Activated T-helper 1 cell treated with anti-CD3 and anti-CD28 coated beads, Interleukin-12 subunit alpha, Interleukin-12 subunit beta, Interleukin-2, Interleukin-4 antibody, amounts not matched to agents 30 ng/mL and 10 ng/mL and 1 ng/mL, durations not matched to agents 14 hours and 24 hours and 36 hours (primary cell): ENCODE measurements at regions not wholly inside any gene's neighbourhood (a gene's known extent, or its start where the extent isn't known, plus 50 kb on each side); places are given as distances from the start of the nearest gene placed in this dataset.

Experiments used
- DNase-seq: peaks from one replicate; pipeline ENCODE4 v3.0.0; 2021; ENCODE audit warnings: low spot score
- H3K27ac Mint-ChIP-seq: one replicate; pipeline ENCODE4 v1.8.0; 2021; ENCODE audit warnings: mild to moderate bottlenecking, mixed read lengths
- H3K27me3 Mint-ChIP-seq: one replicate; pipeline ENCODE4 v1.8.0; 2022; ENCODE audit warnings: mild to moderate bottlenecking, moderate library complexity, mixed read lengths; ENCODE audit not compliant: insufficient read depth
- H3K36me3 Mint-ChIP-seq: one replicate; pipeline ENCODE4 v1.8.0; 2021; ENCODE audit warnings: low read depth, mixed read lengths
- H3K4me1 Mint-ChIP-seq: one replicate; pipeline ENCODE4 v1.8.0; 2021; ENCODE audit warnings: low read depth, mixed read lengths
- H3K4me3 Mint-ChIP-seq: one replicate; pipeline ENCODE4 v1.8.0; 2021; ENCODE audit warnings: mild to moderate bottlenecking, moderate library complexity, mixed read lengths
- H3K9me3 Mint-ChIP-seq: one replicate; pipeline ENCODE4 v1.8.0; 2021; ENCODE audit warnings: mixed read lengths
- intact Hi-C: fragments of 100-400 bp; cut with micrococcal nuclease; formaldehyde crosslinking; loops from one replicate; pipeline ENCODE4 v1.15.1; 2024

GRCh38 chr2:54065411-54065810 is 50.0 kb upstream of the ACYP2 start:
- DNase-seq, result no peak
- Mint-ChIP-seq H3K4me1 (no peaks in the 10 kb centered on the region), H3K27me3 (no peaks in the 10 kb centered on the region), H3K27ac (no peak overlapping the region), H3K36me3 (no peaks in the 10 kb centered on the region), H3K9me3 (no peaks in the 10 kb centered on the region), H3K4me3 (no peak overlapping the region)
- intact Hi-C loops, result no loop called here

- H3K27ac Mint-ChIP-seq, result no peak overlapping the region
- no peaks in the 10 kb centered on the region for H3K4me1 Mint-ChIP-seq
- no peaks in the 10 kb centered on the region for H3K9me3 Mint-ChIP-seq
- H3K27me3 Mint-ChIP-seq, result no peaks in the 10 kb centered on the region
- peaks cover 3% of the 10 kb centered on the region for H3K36me3 Mint-ChIP-seq
- intact Hi-C loops, result no loop called here
- DNase-seq, result no peak
- no peak overlapping the region for H3K4me3 Mint-ChIP-seq
Measured at GRCh38 chr2:54063967-54064535, 51.4 kb upstream of the ACYP2 start.

- DNase-seq, result no peak
- H3K27me3 Mint-ChIP-seq, result no peaks in the 10 kb centered on the region
- H3K27ac Mint-ChIP-seq, result no peak overlapping the region
- intact Hi-C loops, result no loop called here
- no peaks in the 10 kb centered on the region for H3K9me3 Mint-ChIP-seq
- H3K4me1 Mint-ChIP-seq, result no peaks in the 10 kb centered on the region
- peaks cover 3% of the 10 kb centered on the region for H3K36me3 Mint-ChIP-seq
- no peak overlapping the region for H3K4me3 Mint-ChIP-seq
Measured at GRCh38 chr2:54062401-54062800, 53.0 kb upstream of the ACYP2 start.

GRCh38 chr2:54061272-54061671 is 54.1 kb upstream of the ACYP2 start:
- intact Hi-C loops, result no loop called here

GRCh38 chr2:54059986-54060385 is 55.4 kb upstream of the ACYP2 start:
- Mint-ChIP-seq H3K36me3 (peaks cover 3% of the 10 kb centered on the region), H3K27ac (no peak overlapping the region), H3K27me3 (no peaks in the 10 kb centered on the region), H3K9me3 (no peaks in the 10 kb centered on the region), H3K4me1 (no peaks in the 10 kb centered on the region), H3K4me3 (no peak overlapping the region)
- no peak for DNase-seq
- intact Hi-C loops, result loop anchor here (10.0 kb wide), 1 partner anchor 275 kb away; the partner anchor contains the start of genes ASB3 and ERLEC1

More at GRCh38 chr2:54061272-54061671, 54.1 kb upstream of the ACYP2 start:
- no peak overlapping the region for H3K27ac Mint-ChIP-seq
- H3K4me1 Mint-ChIP-seq, result no peaks in the 10 kb centered on the region
- H3K9me3 Mint-ChIP-seq, result no peaks in the 10 kb centered on the region
- no peak overlapping the region for H3K4me3 Mint-ChIP-seq
- no peak for DNase-seq
- H3K36me3 Mint-ChIP-seq, result peaks cover 3% of the 10 kb centered on the region
- no peaks in the 10 kb centered on the region for H3K27me3 Mint-ChIP-seq

- Mint-ChIP-seq H3K4me3 (no peak overlapping the region), H3K27ac (no peak overlapping the region), H3K4me1 (peaks cover 2% of the 10 kb centered on the region), H3K36me3 (peaks cover 3% of the 10 kb centered on the region), H3K9me3 (no peaks in the 10 kb centered on the region), H3K27me3 (no peaks in the 10 kb centered on the region)
- DNase-seq, result no peak
- intact Hi-C loops, result loop anchor here (10.0 kb wide), 1 partner anchor 275 kb away; the partner anchor contains the start of genes ASB3 and ERLEC1
Measured at GRCh38 chr2:54059504-54059903, 55.9 kb upstream of the ACYP2 start.

GRCh38 chr2:54058449-54058848 is 57.0 kb upstream of the ACYP2 start:
- Mint-ChIP-seq H3K4me1 (peaks cover 13% of the 10 kb centered on the region), H3K4me3 (no peak overlapping the region), H3K27me3 (no peaks in the 10 kb centered on the region), H3K27ac (no peak overlapping the region), H3K9me3 (no peaks in the 10 kb centered on the region), H3K36me3 (peaks cover 4% of the 10 kb centered on the region)
- intact Hi-C loops, result loop anchor here (10.0 kb wide), 1 partner anchor 274 kb away; the partner anchor contains the start of genes ASB3 and ERLEC1
- no peak for DNase-seq

- Mint-ChIP-seq H3K4me3 (no peak overlapping the region), H3K27ac (no peak overlapping the region)
Measured at GRCh38 chr2:54054774-54055173, 60.6 kb upstream of the ACYP2 start.

GRCh38 chr2:54054271-54054670 is 61.1 kb upstream of the ACYP2 start:
- Mint-ChIP-seq H3K27ac (peak overlapping the region; percentile 64), H3K36me3 (peaks cover 4% of the 10 kb centered on the region), H3K4me1 (peaks cover 18% of the 10 kb centered on the region), H3K27me3 (no peaks in the 10 kb centered on the region), H3K4me3 (peak overlapping the region; percentile 40), H3K9me3 (no peaks in the 10 kb centered on the region)
- no peak for DNase-seq
- intact Hi-C loops, result loop anchor here (1.0 to 10.0 kb wide), 6 partner anchors 13 to 269 kb away; partner anchors contain the start of genes ASB3 and ERLEC1

More at GRCh38 chr2:54054774-54055173, 60.6 kb upstream of the ACYP2 start:
- intact Hi-C loops, result loop anchor here (1.0 to 10.0 kb wide), 6 partner anchors 14 to 270 kb away; partner anchors contain the start of genes ASB3 and ERLEC1
- Mint-ChIP-seq H3K27me3 (no peaks in the 10 kb centered on the region), H3K36me3 (peaks cover 7% of the 10 kb centered on the region), H3K9me3 (no peaks in the 10 kb centered on the region), H3K4me1 (peaks cover 18% of the 10 kb centered on the region)
- DNase-seq, result no peak

GRCh38 chr2:54053830-54054229 is 61.6 kb upstream of the ACYP2 start:
- Mint-ChIP-seq H3K4me3 (peak overlapping the region; percentile 40), H3K36me3 (peaks cover 4% of the 10 kb centered on the region), H3K9me3 (no peaks in the 10 kb centered on the region), H3K27ac (peak overlapping the region; percentile 64), H3K4me1 (peaks cover 18% of the 10 kb centered on the region), H3K27me3 (no peaks in the 10 kb centered on the region)
- intact Hi-C loops, result loop anchor here (1.0 to 10.0 kb wide), 7 partner anchors 13 to 269 kb away; partner anchors contain the start of genes ACYP2, ASB3 and ERLEC1
- no peak for DNase-seq

- intact Hi-C loops, result loop anchor here (2.0 to 10.0 kb wide), 3 partner anchors 62 to 268 kb away; partner anchors contain the start of genes ACYP2, ASB3 and ERLEC1
- peaks cover 20% of the 10 kb centered on the region for H3K4me1 Mint-ChIP-seq
- H3K4me3 Mint-ChIP-seq, result peak overlapping the region; percentile 40
- no peaks in the 10 kb centered on the region for H3K9me3 Mint-ChIP-seq
- peaks cover 4% of the 10 kb centered on the region for H3K36me3 Mint-ChIP-seq
- no peak for DNase-seq
- no peaks in the 10 kb centered on the region for H3K27me3 Mint-ChIP-seq
- H3K27ac Mint-ChIP-seq, result peak overlapping the region; percentile 64
Measured at GRCh38 chr2:54052825-54053718, 62.3 kb upstream of the ACYP2 start.

GRCh38 chr2:54050445-54050844 is 65.0 kb upstream of the ACYP2 start:
- H3K4me3 Mint-ChIP-seq, result no peak overlapping the region
- H3K4me1 Mint-ChIP-seq, result peaks cover 28% of the 10 kb centered on the region
- H3K27me3 Mint-ChIP-seq, result no peaks in the 10 kb centered on the region
- DNase-seq, result no peak
- peaks cover 4% of the 10 kb centered on the region for H3K36me3 Mint-ChIP-seq
- no peak overlapping the region for H3K27ac Mint-ChIP-seq
- peaks cover under 1% of the 10 kb centered on the region for H3K9me3 Mint-ChIP-seq
- intact Hi-C loops, result loop anchor here (5.0 to 10.0 kb wide), 2 partner anchors 138 to 266 kb away; partner anchors contain the start of genes ASB3 and ERLEC1

- Mint-ChIP-seq H3K4me1 (peaks cover 25% of the 10 kb centered on the region), H3K9me3 (peaks cover 6% of the 10 kb centered on the region), H3K27me3 (no peaks in the 10 kb centered on the region), H3K27ac (no peak overlapping the region), H3K36me3 (peaks cover 9% of the 10 kb centered on the region), H3K4me3 (no peak overlapping the region)
- intact Hi-C loops, result no loop called here
- DNase-seq, result no peak
Measured at GRCh38 chr2:54049365-54049764, 66.0 kb upstream of the ACYP2 start.
